Tongue (tissue), 1 donor: ENCODE measurements at regions not wholly inside any gene's neighbourhood (a gene's known extent, or its start where the extent isn't known, plus 50 kb on each side); places are given as distances from the start of the nearest gene placed in this dataset.
"Not testable (repeated sequence)": the region's sequence is repeated elsewhere in the genome, so short reads cannot be mapped to it uniquely, and the experiment has no call there.

Source experiments
- DNase-seq: peaks from one replicate; pipeline ENCODE4 v3.0.0-alpha.2; 2015

- no peak for DNase-seq
Observed at GRCh38 chr16:87190288-87191230, 126.6 kb downstream of the C16orf95 start.

- no peak for DNase-seq
Observed at GRCh38 chr16:87192452-87193073, 124.6 kb downstream of the C16orf95 start.

- DNase-seq, result no peak
Observed at GRCh38 chr16:87194172-87194571, 123.0 kb downstream of the C16orf95 start.

GRCh38 chr16:87195161-87195560 lies 122.0 kb downstream of the C16orf95 start:
- no peak for DNase-seq

- DNase-seq, result no peak
Observed at GRCh38 chr16:87196231-87196630, 121.0 kb downstream of the C16orf95 start.

- no peak for DNase-seq
Observed at GRCh38 chr16:87196661-87197060, 120.5 kb downstream of the C16orf95 start.

GRCh38 chr16:87198328-87198832 lies 118.8 kb downstream of the C16orf95 start:
- no peak for DNase-seq

GRCh38 chr16:87198881-87199280 lies 118.3 kb downstream of the C16orf95 start:
- DNase-seq, result no peak

GRCh38 chr16:87199379-87199778 lies 117.8 kb downstream of the C16orf95 start:
- no peak for DNase-seq

- DNase-seq, result no peak
Observed at GRCh38 chr16:87199901-87200300, 117.3 kb downstream of the C16orf95 start.

GRCh38 chr16:87200637-87201036 lies 116.6 kb downstream of the C16orf95 start:
- no peak for DNase-seq

GRCh38 chr16:87201052-87201451 lies 116.1 kb downstream of the C16orf95 start:
- no peak for DNase-seq

GRCh38 chr16:87201790-87202189 lies 115.4 kb downstream of the C16orf95 start:
- no peak for DNase-seq

- DNase-seq, result no peak
Observed at GRCh38 chr16:87202346-87202745, 114.8 kb downstream of the C16orf95 start.

GRCh38 chr16:87203060-87203656 lies 114.0 kb downstream of the C16orf95 start:
- DNase-seq, result peak; percentile 73

GRCh38 chr16:87206646-87207451 lies 110.3 kb downstream of the C16orf95 start:
- peak; percentile 61 for DNase-seq

GRCh38 chr16:87207509-87207908 lies 109.7 kb downstream of the C16orf95 start:
- peak; percentile 81 for DNase-seq

GRCh38 chr16:87207965-87208364 lies 109.2 kb downstream of the C16orf95 start:
- no peak for DNase-seq

- DNase-seq, result not testable (repeated sequence)
Observed at GRCh38 chr16:87208968-87209367, 108.2 kb downstream of the C16orf95 start.

GRCh38 chr16:87209808-87210512 lies 107.2 kb downstream of the C16orf95 start:
- no peak for DNase-seq

GRCh38 chr16:87210894-87211293 lies 106.3 kb downstream of the C16orf95 start:
- no peak for DNase-seq
